DOHH2 (cell line): ENCODE measurements at regions not wholly inside any gene's neighbourhood (a gene's known extent, or its start where the extent isn't known, plus 50 kb on each side); places are given as distances from the start of the nearest gene placed in this dataset.

ENCODE experiments used
- H3F3A ChIP-seq: fragments of 200-600 bp; sonication (generic), shearing (Covaris generic); 2 replicates; pipeline ENCODE4 v1.6.0; 2016; ENCODE audit warnings: antibody characterized with exemption, mild to moderate bottlenecking; ENCODE audit not compliant: control insufficient read depth, insufficient read depth
- H3K27ac ChIP-seq: fragments of 200-600 bp; sonication (generic); 2 replicates; pipeline ENCODE4 v1.5.1; 2014; ENCODE audit warnings: low read depth, mild to moderate bottlenecking, low read length, moderate library complexity
- H3K27me3 ChIP-seq: fragments of 200-600 bp; sonication (generic); 2 replicates; pipeline ENCODE4 v1.6.1; 2014; ENCODE audit warnings: mild to moderate bottlenecking, low read length, mixed read lengths; ENCODE audit not compliant: control insufficient read depth
- H3K36me3 ChIP-seq: fragments of 200-600 bp; sonication (generic); 2 replicates; pipeline ENCODE4 v1.6.1; 2014; ENCODE audit warnings: mild to moderate bottlenecking, low read length, moderate library complexity, mixed read lengths; ENCODE audit not compliant: control insufficient read depth
- H3K4me1 ChIP-seq: fragments of 200-600 bp; sonication (generic); 2 replicates; pipeline ENCODE4 v1.6.1; 2014; ENCODE audit warnings: mild to moderate bottlenecking, low read length, mixed read lengths; ENCODE audit not compliant: control insufficient read depth
- H3K4me2 ChIP-seq: fragments of 200-600 bp; sonication (generic); 2 replicates; pipeline ENCODE4 v1.6.0; 2014; ENCODE audit warnings: mild to moderate bottlenecking, low read length, moderate library complexity
- H3K4me3 ChIP-seq: fragments of 200-600 bp; sonication (generic); 2 replicates; pipeline ENCODE4 v1.5.1; 2014; ENCODE audit warnings: mild to moderate bottlenecking, low read length, mixed read lengths
- H3K79me2 ChIP-seq: fragments of 200-600 bp; sonication (generic); 2 replicates; pipeline ENCODE4 v1.6.1; 2014; ENCODE audit warnings: mild to moderate bottlenecking, low read length, mixed read lengths; ENCODE audit not compliant: control insufficient read depth
- H3K9me2 ChIP-seq: fragments of 200-600 bp; sonication (generic); replicated peaks from 2 replicates; pipeline ENCODE4 v1.6.1; 2014; ENCODE audit warnings: mild to moderate bottlenecking, low read length, mixed read lengths; ENCODE audit not compliant: control insufficient read depth
- H3K9me3 ChIP-seq: fragments of 200-600 bp; sonication (generic); 2 replicates; pipeline ENCODE4 v1.6.1; 2014; ENCODE audit warnings: antibody characterized with exemption, low read length, mixed read lengths; ENCODE audit not compliant: control insufficient read depth, insufficient read depth
- H4K20me1 ChIP-seq: fragments of 200-600 bp; sonication (generic); 2 replicates; pipeline ENCODE4 v1.6.0; 2014; ENCODE audit warnings: low read depth, mild to moderate bottlenecking, antibody characterized with exemption, low read length, moderate library complexity; ENCODE audit not compliant: control insufficient read depth, insufficient read depth
- CTCF ChIP-seq: fragments of 200-600 bp; sonication (generic); IDR thresholded peaks from one replicate; pipeline ENCODE4 v1.5.1; 2014; ENCODE audit warnings: antibody characterized with exemption, mild to moderate bottlenecking, low read depth, low read length; ENCODE audit not compliant: poor library complexity, severe bottlenecking
- EZH2phosphoT487 ChIP-seq: fragments of 200-600 bp; sonication (generic); IDR thresholded peaks from 2 replicates; pipeline ENCODE4 v1.6.1; 2017; ENCODE audit warnings: borderline replicate concordance, mild to moderate bottlenecking, antibody characterized with exemption, low read length, moderate library complexity, mixed read lengths

- H3K36me3 ChIP-seq: no peaks in the 10 kb centered on the region
- no peaks in the 10 kb centered on the region for H3K4me1 ChIP-seq
- no peak overlapping the region for H3K27ac ChIP-seq
- no peak overlapping the region for H3K4me3 ChIP-seq
- TF ChIP-seq CTCF (no peak), EZH2phosphoT487 (no peak)
- H4K20me1 ChIP-seq: no peaks in the 10 kb centered on the region
- no peaks in the 10 kb centered on the region for H3K9me2 ChIP-seq
- no peaks in the 10 kb centered on the region for H3K79me2 ChIP-seq
- H3K27me3 ChIP-seq: no peaks in the 10 kb centered on the region
- no peaks in the 10 kb centered on the region for H3F3A ChIP-seq
- no peaks in the 10 kb centered on the region for H3K9me3 ChIP-seq
- H3K4me2 ChIP-seq: no peak overlapping the region
These were observed 732.1 kb upstream of the RIOK2 start for GRCh38 chr5:97915106-97915505.

GRCh38 chr5:97918057-97918456 lies 735.0 kb upstream of the RIOK2 start:
- TF ChIP-seq EZH2phosphoT487 (no peak), CTCF (no peak)

GRCh38 chr5:97918620-97919019 lies 735.6 kb upstream of the RIOK2 start:
- Histone ChIP-seq H3K9me2 (no peaks in the 10 kb centered on the region), H3K27me3 (no peaks in the 10 kb centered on the region), H3K4me1 (no peaks in the 10 kb centered on the region), H4K20me1 (no peaks in the 10 kb centered on the region), H3F3A (no peaks in the 10 kb centered on the region), H3K36me3 (no peaks in the 10 kb centered on the region), H3K9me3 (no peaks in the 10 kb centered on the region), H3K4me3 (no peak overlapping the region), H3K79me2 (no peaks in the 10 kb centered on the region), H3K27ac (no peak overlapping the region), H3K4me2 (no peak overlapping the region)
- no peak for TF ChIP-seq EZH2phosphoT487
- TF ChIP-seq CTCF: no peak

More at GRCh38 chr5:97918057-97918456, 735.0 kb upstream of the RIOK2 start:
- H3K27me3 ChIP-seq: no peaks in the 10 kb centered on the region
- H3K79me2 ChIP-seq: no peaks in the 10 kb centered on the region
- H3K27ac ChIP-seq: no peak overlapping the region
- H3K4me3 ChIP-seq: no peak overlapping the region
- no peak overlapping the region for H3K4me2 ChIP-seq
- H4K20me1 ChIP-seq: no peaks in the 10 kb centered on the region
- H3K4me1 ChIP-seq: no peaks in the 10 kb centered on the region
- H3F3A ChIP-seq: no peaks in the 10 kb centered on the region
- no peaks in the 10 kb centered on the region for H3K36me3 ChIP-seq
- no peaks in the 10 kb centered on the region for H3K9me3 ChIP-seq
- H3K9me2 ChIP-seq: no peaks in the 10 kb centered on the region

GRCh38 chr5:97919719-97920118 lies 736.7 kb upstream of the RIOK2 start:
- Histone ChIP-seq H3K79me2 (no peaks in the 10 kb centered on the region), H3K4me3 (no peak overlapping the region), H3K4me1 (no peaks in the 10 kb centered on the region), H3K27ac (no peak overlapping the region), H3K36me3 (no peaks in the 10 kb centered on the region), H4K20me1 (no peaks in the 10 kb centered on the region), H3K27me3 (no peaks in the 10 kb centered on the region), H3F3A (no peaks in the 10 kb centered on the region), H3K4me2 (no peak overlapping the region), H3K9me3 (no peaks in the 10 kb centered on the region), H3K9me2 (no peaks in the 10 kb centered on the region)
- TF ChIP-seq CTCF: no peak
- no peak for TF ChIP-seq EZH2phosphoT487
